Activated CD4-positive, alpha-beta T cell treated with anti-CD3 and anti-CD28 coated beads for 1 hour (primary cell): ENCODE measurements at regions not wholly inside any gene's neighbourhood (a gene's known extent, or its start where the extent isn't known, plus 50 kb on each side); places are given as distances from the start of the nearest gene placed in this dataset.
A peak's percentile ranks its signal among the peaks of the same experiment; 100 is the strongest.

Experiments
- DNase-seq: peaks from one replicate; pipeline ENCODE4 v3.0.0-alpha.2; 2020

DNA sequence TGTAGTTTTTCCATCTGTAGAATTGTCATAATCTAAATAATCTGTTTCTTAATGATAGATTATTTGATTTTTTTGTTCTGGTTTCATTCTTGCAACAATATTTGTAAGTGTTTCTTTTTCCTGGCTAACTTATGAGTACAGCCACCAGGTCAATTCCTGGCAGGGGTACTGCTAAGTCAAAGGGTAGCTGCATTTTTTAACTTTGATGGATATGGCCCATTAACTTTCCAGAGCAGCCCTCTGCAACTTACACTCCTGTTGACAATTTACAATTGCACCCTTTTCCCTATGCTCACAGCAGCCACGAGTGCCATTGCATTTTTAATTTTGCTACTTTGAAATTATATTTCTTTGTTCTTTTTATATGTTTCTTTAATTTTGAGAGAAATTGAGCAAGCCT, 209.3 kb upstream of the CST7 start:
- DNase-seq: no peak

DNA sequence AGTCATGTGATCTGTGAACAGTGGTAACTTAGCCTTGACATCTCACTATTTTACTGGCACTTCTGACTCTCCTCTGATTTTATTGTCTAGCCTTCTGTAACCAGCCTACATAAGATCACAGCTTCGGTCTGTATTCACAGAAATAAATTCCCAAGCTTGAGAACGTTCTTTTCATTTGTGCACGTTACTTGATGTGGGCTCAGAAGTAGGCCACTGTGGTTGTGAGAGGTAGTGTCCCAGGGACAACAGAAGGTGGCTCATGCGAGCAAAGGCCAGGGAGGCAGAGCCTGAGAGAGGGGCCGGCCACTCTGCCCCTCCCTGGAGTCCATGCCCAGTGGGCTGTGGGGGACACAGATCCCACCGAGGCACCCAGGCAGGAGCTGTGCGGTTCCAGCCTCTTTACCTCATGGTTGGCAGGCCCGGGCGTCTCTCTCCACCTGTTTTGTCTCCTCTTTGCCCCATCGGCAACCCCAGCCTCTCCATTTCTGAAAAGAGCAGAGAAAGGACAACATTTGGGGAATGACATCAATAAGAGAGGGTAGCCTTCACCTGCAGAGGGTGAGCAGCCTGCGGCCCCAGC, 207.5 kb upstream of the CST7 start:
- no peak for DNase-seq

DNA sequence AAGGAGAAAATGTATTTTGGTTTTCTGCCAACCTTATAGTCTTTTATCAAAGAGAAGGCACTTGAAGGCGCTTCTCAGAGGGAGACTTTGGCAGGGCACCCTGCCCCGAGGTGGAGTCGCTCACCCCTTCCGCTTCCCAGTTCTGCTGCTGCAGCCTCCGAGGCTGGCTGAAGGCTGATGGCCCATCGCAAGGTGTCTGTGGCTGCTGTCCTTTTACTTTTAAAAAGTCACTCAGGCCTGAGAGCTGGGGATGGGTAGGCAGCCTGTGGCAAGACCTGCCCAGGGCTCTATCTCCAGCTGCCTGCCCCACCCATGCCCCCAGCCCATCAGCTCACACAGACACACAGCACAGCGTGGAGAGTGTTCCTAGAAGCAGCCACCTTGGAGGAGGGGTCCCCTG, 206.6 kb upstream of the CST7 start:
- DNase-seq: no peak

DNA sequence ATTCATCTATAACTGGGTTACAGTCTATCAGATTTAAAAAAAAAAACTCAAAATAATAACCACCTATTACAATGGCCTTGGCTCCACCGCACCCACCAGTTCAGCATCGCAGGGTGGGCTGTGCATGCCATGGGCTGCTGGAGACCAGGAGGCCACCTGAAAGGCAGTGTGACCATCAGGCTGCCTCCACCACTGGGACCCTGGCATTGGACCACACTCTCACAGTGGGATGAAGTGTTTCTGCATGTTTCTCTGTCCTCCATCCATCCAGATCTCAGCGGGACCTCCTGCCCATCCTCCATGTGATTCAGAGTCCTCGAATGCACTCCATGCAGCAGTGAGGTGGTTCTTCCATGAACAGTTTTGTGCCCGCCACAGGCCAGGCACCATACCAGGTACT, 206.1 kb upstream of the CST7 start:
- DNase-seq: no peak

DNA sequence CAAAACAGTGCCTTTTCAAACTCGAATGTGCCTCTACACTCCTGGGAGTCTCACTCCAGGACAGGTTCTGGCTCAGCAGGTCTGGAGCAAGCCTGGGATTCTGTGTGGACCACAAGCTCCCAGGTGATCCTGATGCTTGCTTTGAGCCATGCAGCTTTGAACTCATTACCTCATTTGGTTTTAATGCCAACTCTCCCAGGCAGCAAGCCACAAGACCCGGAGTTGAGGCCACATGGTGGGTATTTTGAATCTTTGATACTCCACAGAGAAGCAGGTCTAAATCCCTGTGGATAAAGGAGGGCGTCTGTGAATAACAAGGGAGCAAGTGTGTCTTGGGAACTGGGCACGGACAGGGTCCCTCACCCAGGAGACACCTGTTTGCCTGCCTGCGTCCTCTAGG, 205.4 kb upstream of the CST7 start:
- DNase-seq: no peak

DNA sequence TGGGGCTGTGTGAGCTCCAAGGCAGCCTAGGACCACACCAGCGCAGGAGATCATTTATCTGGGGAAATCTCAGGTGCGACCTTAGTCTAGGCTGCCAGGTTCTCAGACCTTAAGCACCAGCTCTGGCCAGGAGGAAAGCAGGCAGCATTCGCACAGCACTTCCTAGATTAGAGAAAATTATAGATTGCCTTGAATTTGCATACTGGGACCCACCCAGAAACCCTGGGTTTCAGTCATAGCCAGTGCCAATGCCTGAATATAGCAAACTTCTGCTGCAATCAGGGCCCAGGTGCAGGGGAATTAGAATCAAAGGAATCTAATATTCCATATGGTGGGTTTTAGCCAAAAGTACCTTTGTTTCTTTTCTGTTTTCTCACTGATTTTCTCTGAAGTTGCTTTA, 204.3 kb upstream of the CST7 start:
- no peak for DNase-seq

DNA sequence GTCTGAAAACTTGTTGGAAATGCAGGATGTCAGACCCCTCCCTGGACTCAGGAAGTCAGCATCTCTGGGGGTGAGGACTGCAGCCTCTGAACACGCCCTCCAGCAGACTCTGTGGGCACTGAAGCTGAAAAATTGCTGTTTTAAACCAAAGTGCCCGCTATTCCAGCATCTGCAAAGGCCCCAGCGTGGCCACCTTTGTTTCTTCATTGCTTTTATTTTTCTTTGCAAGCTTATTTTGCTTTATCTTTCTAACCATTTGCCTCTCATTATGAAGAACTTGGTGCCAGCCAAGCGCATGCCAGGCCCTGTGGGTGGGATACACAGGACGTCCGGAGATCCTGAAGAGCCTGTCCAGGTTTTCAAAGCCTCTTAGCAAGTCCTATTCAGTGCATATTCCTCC, 203.9 kb upstream of the CST7 start:
- no peak for DNase-seq

DNA sequence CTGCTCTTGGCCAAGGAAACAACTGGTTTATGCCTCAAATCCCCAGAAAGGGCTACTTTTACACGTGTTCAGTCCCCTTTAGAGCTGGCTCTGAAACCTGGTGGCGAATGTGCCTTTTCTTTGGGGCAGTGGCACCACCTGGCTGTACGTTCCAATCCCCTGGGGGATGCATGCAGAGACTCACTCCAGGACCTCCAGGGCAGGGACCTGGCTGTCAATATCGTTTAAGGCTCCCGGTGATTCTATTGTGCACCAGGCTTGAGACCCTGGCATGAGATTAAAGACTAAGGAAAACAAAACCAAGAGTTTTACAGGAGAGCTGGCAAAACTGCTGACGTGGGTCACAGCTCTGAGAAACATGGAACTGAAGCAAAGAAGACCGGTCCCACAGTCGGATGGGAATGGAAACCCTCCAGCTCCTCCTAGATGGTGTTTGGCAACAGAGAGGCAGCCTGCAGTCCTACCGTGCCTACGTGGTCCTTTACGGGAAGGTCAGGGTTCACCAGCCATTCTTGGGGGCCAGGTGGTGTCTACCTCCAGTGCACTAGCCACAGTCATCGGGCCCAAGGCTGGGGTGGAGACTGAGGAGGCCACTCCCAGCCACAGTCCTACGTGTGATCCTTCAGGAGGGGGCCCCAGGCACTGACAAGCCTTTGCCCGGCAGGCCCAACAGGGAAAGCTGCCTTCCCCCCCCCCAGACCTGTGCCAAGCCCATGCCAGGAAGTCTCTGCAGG, 203.3 kb upstream of the CST7 start:
- DNase-seq: no peak

DNA sequence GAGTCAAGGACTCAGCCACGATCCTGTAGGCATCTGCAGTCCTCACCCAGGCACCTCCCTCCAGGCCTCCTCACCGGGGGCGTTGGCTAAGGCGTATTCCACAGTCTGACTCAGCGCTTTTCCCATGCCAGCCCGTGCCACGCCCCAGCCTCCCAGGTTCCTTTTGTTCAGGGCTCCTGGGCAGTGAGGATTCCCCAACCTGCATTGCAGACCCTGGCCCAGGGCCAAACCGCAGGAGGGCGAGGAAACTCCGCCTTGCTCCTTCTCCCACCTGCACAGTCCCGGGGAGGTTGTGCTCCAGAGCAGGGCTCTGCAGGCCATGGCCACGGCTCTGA, 202.8 kb upstream of the CST7 start:
- DNase-seq: no peak

DNA sequence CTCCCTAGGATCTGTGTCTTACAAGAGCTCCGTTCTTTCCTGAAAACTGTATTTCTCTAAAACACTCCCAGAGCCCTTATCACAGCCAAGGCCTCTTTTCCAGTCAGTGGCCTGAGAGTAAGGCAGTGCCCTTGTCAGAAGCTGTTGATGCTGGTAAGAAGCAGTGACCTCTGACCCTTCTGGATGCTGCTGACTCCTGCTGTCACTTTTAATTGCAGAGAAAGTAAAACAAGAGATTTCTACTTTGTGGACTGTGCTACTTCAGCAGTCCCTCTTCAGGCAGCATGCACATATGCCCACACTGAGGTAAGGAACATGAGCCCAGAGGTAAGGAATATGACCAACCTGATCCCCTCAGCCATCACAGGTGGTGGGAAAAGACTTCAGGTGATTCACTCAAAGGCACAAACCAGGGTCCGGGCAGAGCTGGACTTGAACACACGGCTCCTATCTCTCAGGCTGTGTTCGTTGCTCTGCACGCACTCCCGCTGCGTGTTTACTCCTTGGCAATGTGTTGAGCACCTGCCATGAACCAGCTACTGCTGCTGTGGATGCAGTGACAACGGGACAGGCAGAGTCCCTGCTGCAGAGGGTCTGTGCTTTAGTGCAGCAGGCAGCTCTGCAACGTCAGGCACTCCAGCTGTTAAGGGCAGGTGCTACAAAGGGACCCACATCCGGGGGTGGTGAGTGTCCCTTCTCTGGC, 201.9 kb upstream of the CST7 start:
- DNase-seq: no peak

DNA sequence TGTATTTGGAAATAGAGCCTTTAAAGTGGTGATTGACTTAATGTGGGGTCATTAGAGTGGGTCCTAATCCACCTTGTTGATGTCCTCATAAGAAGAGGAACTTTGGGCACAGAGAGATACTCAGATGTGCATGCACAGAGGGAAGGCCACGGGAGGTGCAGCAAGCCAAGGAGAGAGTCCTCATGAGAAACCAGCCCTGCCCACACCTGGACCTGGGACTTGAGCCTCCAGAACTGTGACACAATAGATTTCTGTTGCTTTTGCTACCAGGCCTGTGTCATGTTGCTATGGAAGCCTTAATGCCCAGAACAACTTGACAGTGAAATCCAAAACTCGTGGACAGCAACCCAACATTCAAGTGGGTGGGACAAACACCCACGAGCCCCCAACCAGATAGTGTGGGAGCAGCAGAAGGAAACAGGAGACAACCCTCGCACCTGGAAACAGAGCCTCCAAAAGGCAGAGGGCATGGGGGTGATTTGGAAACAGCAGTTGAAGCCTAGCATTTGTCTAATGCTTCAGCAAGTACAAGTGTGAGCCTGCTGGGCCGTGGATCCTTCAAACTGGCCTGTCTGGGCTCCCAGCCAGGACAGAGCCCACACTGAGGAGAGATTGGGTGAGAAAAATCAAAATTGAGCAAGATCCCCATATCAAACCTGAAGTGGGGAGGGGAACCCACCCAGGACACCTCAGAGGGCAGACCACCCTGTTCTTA, 201.0 kb upstream of the CST7 start:
- DNase-seq: no peak

DNA sequence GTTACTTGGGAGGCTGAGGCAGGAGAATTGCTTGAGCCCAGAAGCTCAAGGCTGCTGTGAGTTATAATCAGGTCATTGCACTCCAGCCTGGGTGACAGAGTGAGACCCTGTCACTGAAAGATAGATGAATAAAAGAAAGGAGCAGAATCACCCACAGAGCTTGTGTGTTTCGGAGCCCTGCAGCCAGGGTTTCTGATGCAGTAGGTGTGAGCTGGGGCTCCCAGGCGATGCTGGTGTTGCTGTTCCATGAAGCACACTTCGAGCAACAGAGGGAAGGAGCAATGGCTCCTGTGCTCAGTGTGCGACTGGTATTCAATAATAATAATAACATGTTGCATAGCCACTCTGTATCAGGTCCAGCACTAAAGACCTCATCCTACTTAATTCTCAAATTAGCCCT, 197.5 kb upstream of the CST7 start:
- no peak for DNase-seq

DNA sequence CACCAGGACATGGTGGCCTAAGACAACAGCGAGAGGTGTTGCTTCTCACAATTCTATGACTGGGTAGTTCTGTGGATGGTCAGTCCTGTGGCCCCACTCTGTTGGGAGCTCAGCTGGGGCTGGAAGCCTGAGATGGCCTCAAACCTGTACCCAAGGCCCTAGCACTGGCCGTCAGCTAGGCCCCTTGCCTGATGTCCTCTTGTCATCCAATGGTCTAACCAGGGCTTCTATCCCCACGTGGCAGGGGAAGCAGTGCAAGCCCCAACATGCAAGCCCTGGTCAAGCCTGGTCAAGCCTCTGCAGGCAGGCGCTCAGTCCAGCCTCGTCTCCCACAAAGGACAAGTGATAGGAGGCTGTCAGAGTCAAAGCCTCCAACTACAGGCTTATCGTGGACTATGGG, 196.5 kb upstream of the CST7 start:
- DNase-seq: no peak

DNA sequence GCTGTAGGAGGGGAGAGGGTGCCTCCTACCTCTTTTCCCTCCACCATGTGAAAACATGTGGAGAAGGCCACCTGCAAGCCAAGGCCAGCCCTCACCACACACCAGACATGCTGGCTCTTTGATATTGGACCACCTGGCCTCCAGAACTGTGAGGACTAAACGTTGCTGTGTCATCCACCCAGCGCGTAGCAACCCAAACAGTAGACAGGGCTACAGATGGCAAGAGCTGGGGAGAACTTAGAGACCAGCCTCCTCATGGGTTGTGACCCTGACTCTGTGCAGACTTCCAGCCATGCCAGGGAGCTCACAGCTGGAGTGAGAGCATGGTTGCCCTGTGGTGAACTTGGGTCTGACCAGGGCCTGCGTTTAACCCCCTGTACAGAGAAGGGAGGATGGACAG, 195.9 kb upstream of the CST7 start:
- no peak for DNase-seq

DNA sequence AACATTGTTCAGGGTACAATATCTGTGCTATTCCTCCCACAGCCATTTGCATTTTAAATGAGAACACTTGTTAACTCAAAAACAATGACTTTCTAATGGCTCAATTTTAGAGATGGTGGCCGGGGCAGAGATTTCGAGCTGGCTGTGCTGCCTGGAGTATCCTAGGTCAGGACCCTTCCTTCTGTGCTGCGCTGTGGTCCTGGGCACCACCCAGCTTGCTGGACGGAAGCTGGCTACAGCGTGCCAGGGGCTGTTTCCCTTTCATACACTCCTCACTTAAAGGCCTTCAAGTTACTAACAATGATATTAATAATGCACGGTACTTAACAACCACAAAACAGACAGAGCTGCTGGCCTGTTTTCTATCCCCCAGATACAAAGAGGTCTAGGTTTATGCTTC, 194.4 kb upstream of the CST7 start:
- DNase-seq: no peak

DNA sequence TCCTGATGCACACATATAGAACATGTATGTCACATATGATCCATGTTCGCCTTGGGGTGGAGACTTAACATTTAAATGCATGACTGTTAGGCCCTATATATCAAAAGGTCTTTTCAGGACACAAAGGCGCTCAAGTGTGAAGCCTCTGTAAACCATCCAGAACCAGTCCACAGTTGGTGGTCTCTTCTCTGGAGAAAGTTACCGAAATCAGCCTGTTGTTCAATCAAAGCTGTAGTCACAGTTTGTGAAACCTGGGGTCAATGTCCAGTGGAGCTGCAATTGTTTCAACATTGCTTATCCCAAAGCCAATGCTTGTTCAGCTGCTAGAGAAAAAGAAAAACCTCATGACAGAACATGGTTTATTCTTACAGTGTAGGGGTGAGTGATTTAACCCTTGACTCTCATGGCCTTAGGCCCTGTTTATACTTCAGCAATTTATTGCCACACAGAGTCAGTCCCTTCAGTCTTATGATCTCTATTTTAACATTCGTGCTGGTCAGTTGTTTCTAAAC, 193.6 kb upstream of the CST7 start:
- DNase-seq: no peak

DNA sequence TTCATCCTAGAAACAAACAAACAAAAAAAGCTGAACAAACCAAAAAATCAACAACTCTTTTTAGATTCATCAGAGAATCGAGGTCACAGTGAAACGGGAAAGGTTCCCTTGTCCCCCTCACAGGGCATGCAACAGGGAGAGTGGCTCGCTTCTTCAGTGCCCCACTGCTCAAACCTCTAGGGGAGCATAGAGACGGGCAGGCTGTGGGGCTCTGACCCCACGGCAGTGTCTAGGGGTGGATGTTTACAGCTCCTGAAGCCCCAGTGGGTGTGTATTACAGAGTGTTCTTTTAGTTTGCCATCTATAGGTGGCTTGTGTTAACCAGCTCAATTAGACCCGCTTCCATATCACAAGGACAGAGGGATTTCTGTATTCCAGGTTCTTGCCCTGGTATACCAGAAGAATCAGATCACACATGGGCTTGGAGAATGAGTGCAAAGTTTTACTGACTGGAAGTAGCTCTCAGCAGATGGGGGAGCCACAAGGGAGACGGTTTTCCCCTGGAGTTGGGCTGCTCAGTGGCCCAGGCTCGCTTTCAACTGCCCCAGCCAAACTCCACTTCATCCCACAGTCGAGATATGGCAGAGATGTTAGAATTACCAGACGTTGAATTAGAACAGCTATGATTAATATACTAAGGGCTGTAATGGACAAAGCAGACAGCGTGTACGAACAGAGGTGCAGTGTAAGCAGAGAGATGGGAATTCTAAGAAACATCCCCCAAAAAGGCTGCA, 192.6 kb upstream of the CST7 start:
- DNase-seq: peak; percentile 2

DNA sequence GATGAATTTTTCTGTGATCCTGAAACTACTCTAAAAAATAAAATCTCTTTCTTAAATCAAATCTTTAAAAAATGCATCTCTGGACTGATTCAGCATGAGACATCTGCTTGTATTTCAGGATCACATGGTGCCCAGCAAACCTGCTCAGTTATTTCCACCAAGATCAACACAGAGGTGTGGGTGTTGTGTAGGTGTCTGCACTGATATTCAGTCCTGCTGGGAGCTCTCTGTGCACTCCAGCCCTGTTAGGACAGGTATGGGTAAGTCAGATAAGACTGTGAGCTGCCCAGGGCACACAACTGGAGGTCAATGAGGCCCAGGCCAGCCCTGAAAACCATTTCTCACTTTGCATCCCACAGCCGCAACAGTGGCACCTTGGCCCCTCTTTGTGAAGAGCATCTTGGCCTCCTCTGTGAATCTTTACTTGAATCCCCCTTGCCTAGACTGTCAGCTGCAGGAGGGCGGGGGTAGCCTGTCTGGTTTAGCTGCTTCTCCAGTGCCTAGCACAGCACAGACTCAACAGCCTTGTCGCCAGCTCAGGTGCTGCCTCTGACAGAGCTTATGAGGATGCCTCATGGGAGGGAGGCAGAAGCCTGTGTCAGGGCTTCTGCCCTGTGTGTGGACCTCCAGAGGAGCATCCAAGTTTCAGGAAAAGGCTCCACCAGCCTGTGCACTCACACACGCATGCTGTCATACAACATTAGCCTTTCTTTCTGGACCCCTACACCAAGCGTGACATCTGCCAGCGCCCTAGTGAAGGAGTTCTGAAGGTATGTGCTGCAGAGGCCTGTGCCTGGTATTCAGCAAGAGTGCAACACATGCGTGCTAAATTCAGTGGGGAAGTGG, 187.6 kb upstream of the CST7 start:
- DNase-seq: no peak

DNA sequence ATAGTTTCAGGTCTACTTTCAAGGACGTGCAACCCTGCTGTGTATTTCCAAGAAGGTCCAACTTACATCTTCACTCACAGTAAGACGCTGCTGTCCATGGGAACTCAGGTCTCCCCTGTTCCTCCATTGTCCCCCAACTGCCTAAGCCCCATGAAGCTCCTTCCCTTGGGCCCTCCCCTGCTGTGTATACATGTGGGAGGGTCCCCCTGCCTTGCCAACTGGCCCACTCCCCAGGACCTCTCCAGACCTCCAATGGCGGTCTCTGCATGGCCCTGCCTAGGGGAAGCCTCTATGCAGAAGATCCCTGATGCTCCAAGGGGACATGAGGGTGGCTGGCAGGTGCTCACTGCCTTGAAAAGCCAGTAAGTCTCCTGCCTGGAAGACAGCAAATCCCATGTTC, 186.7 kb upstream of the CST7 start:
- DNase-seq: no peak

DNA sequence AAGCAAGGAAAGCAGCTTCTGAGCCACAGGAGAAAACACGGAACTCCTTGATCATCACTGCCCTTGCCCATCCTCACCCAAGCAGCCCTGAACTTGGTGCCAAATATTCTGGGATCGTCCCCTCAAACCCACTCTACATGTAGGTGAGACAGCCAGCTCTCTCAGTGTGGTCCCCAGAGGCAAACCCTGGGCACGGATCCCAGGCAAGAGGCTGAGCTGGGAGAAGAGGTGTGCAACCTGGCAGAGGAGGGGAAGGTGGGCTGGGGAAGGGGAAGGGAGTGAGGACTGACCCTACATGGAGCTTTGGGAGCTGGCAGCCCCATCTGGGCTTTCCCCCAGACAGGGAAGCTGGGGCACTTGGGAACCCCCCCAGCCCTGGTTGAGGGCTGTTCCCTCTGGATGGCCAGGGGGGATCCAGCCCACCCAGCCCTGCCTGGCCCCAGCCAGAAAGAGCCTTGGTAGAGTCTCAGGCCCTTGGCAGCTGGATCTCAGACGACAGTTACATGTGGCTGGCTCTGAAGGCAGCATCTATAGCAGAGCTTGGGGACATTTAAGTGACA, 186.2 kb upstream of the CST7 start:
- DNase-seq: peak; percentile 2

DNA sequence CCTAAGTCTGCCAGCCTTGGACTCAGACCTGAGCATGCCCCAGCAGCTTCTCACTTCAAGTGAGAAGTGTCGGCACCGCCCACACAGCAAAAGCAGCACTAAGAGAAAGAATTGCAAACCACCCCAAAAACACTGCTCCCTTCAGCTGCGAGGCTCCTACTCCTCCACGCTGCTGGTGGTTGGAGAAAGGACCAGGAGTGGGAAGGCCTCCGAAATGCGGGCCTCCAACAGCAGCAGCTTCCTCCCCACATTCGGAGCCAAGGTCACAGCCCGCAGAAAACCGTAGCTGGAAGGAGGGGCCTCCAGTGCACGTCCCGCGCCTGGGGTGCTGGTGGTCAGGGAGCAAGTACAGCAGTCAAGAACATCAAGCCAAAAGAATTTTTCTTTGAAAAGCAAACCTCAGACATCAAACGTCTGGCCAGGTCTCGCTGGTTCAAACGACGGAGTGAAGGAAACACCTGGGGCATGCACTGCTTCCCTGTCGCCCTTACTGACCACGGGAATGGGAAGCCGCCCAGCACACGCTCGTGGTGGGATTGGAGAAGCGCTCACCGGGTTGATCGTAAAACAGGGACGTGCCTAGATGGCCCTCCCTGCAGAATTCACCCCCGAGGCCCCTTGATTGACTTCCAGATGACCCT, 185.6 kb upstream of the CST7 start:
- DNase-seq: peak; percentile 6
